Lower leg skin (tissue), 3 donors: ENCODE measurements at regions not wholly inside any gene's neighbourhood (a gene's known extent, or its start where the extent isn't known, plus 50 kb on each side); places are given as distances from the start of the nearest gene placed in this dataset.

Experiments used
- CTCF ChIP-seq, 3 donors: fragments of 450-650 bp; IDR thresholded peaks; one replicate each; pipeline ENCODE4 v1.5.1; 2016; ENCODE audit warnings: antibody characterized with exemption in 3 of 3, mild to moderate bottlenecking in 3 of 3, moderate library complexity in 2 of 3
- POLR2A ChIP-seq, 2 donors: fragments of 450-650 bp; IDR thresholded peaks; one replicate each; pipeline ENCODE4 v1.6.1; 2016 to 2017; ENCODE audit warnings: antibody characterized with exemption in 2 of 2, mild to moderate bottlenecking in 1 of 2, moderate library complexity in 1 of 2

DNA sequence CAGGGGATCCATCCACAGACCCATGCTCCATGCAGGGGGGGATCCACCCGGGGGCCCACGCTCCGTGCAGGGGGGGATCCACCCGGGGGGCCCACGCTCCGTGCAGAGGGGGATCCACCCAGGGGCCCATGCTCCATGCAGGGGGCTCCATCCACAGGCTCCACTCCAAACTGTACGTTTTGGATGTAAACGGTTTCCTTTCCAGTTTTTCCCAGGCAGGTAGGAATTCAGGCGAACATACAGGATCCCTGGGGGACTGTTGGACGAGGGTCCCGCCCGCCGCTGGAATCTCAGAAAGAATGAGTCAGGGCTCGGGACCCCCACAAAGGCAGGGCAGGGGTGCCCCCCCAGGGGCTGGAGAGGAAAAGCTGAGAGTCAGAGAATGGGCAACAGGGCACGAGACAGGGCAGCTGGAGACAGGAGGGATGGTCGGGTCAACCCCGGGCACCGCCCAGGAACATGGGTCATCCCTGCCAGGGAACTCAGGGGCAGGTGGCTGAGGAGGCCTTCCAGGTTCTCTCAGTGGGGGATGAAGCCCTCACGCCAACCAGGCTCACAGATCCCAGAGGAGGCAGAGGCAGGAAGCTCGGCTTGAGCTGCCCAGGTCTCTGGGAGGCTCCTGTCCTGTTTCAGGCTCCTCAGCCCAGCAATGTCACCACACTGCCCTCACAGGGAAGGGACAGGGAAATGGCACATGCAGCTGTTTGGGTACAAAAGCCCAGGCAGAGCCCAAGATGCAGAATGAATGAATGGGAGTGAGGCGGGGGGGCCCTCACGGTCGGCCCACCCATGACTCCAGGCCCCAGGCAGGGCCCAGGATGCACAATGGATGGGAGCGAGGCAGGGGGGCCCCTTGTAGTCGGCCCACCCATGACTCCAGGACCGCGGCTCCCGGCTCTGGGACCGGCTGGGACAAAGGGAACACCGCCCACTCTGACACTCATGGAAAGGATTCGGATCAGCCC, 200.2 kb downstream of the BRD1 start:
- TF ChIP-seq CTCF (IDR thresholded peaks at IDR 0.05) (no peak), POLR2A (IDR thresholded peaks at IDR 0.05) (no peak)
